Choroid plexus epithelial cell (primary cell): ENCODE measurements at regions not wholly inside any gene's neighbourhood (a gene's known extent, or its start where the extent isn't known, plus 50 kb on each side); places are given as distances from the start of the nearest gene placed in this dataset.

ENCODE experiments used
- DNase-seq: peaks from one replicate; pipeline ENCODE4 v3.0.0-alpha.2; 2010; ENCODE audit warnings: low read depth
- H3K4me3 ChIP-seq: 2 replicates; pipeline ENCODE4 v1.5.1; 2011; ENCODE audit warnings: low read depth, mild to moderate bottlenecking, control low read depth, low read length, moderate library complexity
- CTCF ChIP-seq: conservative IDR thresholded peaks from 2 replicates; pipeline ENCODE4 v1.5.1; 2011; ENCODE audit warnings: low read depth, mild to moderate bottlenecking, control low read depth, inconsistent platforms, low read length, moderate library complexity

GRCh38 chr17:14559264-14560119, 258.6 kb downstream of the HS3ST3B1 start:
- H3K4me3 ChIP-seq, result no peak overlapping the region
- no peak for TF ChIP-seq CTCF

DNA sequence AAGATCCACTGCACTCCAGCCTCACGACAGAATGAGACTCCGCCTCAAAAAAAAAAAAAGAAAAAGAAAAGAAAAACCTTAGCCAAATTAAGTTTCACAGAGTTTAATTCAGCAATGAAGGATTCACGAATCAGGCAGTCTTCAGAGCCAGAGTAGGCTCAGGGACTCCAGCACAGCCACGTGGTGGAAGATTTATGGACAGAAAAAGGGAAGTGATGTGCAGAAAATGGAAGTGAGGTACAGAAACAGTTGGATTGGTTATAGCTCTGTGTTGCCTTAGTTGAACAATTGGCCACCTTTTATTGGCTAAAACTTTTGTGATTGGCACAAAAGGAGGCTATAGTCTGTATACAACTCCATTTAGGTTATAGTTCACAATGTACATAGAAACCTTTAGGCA, 256.6 kb downstream of the HS3ST3B1 start:
- TF ChIP-seq CTCF, result no peak
- DNase-seq, result no peak

More at GRCh38 chr17:14559264-14560119, 258.6 kb downstream of the HS3ST3B1 start:
- no peak for DNase-seq

GRCh38 chr17:14553847-14554246, 253.0 kb downstream of the HS3ST3B1 start:
- no peak for TF ChIP-seq CTCF
- DNase-seq, result peak; percentile 6
- no peak overlapping the region for H3K4me3 ChIP-seq

More for the DNA sequence above, 256.6 kb downstream of the HS3ST3B1 start:
- no peak overlapping the region for H3K4me3 ChIP-seq

DNA sequence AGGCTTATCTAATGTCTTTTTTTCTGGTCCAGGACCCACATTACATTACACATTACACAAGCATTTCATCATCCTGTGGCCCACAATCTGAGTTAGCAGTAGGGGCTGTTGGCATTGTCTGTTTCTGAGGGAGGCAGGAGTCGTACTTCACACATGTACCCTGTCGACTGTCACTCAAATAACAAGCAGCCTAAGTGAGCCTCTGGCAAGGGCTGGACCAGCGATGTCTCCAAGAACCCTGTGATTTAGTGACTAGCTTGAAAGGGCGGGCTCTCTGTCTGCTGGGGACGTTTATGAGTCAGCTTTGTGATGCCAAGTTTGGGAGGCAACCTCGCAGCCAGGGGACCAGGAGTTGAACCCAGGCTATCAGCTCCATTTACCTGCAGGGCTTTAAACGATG, 251.4 kb downstream of the HS3ST3B1 start:
- H3K4me3 ChIP-seq, result no peak overlapping the region
- TF ChIP-seq CTCF, result no peak
- DNase-seq, result no peak

DNA sequence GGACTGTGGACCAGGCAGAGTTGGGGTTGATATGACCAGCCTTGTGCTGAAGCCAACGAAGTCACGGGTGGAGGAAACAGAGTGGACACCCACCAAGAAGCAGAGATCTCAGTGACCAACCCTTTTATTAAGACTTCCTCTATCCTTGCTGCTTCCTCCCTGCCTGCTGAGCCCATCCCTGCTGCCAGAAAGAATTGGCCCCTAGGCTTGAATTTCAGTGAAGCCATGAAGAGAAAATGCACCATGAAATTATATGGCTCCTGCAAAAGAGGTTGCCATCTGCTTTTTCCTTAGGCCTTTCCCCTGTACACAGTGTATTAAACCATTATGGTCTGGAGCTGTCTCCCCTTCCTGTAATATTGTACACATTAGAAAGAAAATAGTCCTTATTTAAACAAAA, 246.7 kb downstream of the HS3ST3B1 start:
- no peak for DNase-seq
- no peak for TF ChIP-seq CTCF
- no peak overlapping the region for H3K4me3 ChIP-seq

GRCh38 chr17:14547016-14547415, 246.1 kb downstream of the HS3ST3B1 start:
- TF ChIP-seq CTCF, result no peak
- H3K4me3 ChIP-seq, result no peak overlapping the region
- DNase-seq, result no peak

DNA sequence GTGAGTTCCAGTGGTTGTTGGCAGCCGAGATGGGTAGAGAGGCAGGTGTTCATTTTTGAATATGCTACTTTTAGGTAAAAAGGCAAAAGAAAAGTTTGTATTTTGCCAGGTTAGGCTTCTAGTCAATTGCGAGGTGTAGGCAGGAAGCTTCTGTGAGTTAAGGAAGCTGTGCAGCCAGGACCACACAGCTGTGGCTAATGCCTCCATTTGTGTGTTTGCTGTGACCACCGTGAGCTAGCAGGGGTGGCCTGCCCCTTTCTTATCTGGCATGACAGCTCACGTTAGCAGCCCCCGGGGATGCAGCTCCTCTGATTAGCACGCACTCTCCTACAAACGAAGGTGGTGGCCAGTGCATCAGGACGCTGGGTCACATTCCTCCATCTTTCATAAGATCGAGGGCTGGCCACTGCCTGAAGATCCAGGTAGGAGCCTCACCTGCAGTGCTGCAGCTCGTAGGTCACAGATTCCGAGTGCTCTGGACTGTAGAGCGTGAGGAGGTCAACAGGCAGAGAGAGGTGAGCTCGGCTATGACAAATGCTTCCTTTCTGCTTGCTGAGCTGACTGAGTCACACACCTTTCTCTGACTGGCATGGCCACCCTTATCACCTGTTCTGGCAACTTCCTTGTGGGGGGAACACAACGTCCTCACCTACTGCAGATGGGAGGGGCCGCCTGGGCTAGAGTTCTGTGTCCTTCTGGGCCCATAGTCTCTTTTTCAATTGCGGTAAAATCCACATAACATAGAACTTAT, 244.4 kb downstream of the HS3ST3B1 start:
- no peak overlapping the region for H3K4me3 ChIP-seq
- TF ChIP-seq CTCF, result no peak
- no peak for DNase-seq
